ENCODE measurements at regions not wholly inside any gene's neighbourhood (a gene's known extent, or its start where the extent isn't known, plus 50 kb on each side); places are given as distances from the start of the nearest gene placed in this dataset.

- ATAC-seq = no peak
These were observed 53.5 kb upstream of the SOX21 start for GRCh38 chr13:94765814-94766213.

More at GRCh38 chr13:94765814-94766213, 53.5 kb upstream of the SOX21 start:
- Histone ChIP-seq H3K4me1 (ENCODE audit: insufficient read depth) (peaks cover 16% of the 10 kb centered on the region), H2AFZ (no peak overlapping the region), H3K79me2 (replicated peaks; ENCODE audit: insufficient read depth) (no peaks in the 10 kb centered on the region), H3K9me2 (ENCODE audit: insufficient read depth) (peaks cover 4% of the 10 kb centered on the region; the same call in 1 of the 2 replicates), H3K4me2 (no peak overlapping the region), H3K27me3 (ENCODE audit: insufficient read depth) (no peaks in the 10 kb centered on the region), H3K27ac (ENCODE audit: low read depth) (no peak overlapping the region), H3F3A (replicated peaks; ENCODE audit: low read depth) (no peaks in the 10 kb centered on the region), H3K36me3 (ENCODE audit: insufficient read depth) (no peaks in the 10 kb centered on the region), H3K4me3 (no peak overlapping the region), H4K20me1 (replicated peaks; ENCODE audit: insufficient read depth) (no peaks in the 10 kb centered on the region)
- Mint-ChIP-seq H3K4me1 (peaks cover 31% of the 10 kb centered on the region), H3K4me3 (no peak overlapping the region), H3K27me3 (ENCODE audit: insufficient read depth, low read depth, poor library complexity) (no peaks in the 10 kb centered on the region), H3K9me3 (no peaks in the 10 kb centered on the region), H3K27ac (no peak overlapping the region), H3K36me3 (ENCODE audit: low read depth) (no peaks in the 10 kb centered on the region)
- peak; percentile 59 for DNase-seq (ENCODE audit: low spot score)
- TF ChIP-seq, protein P1, sequence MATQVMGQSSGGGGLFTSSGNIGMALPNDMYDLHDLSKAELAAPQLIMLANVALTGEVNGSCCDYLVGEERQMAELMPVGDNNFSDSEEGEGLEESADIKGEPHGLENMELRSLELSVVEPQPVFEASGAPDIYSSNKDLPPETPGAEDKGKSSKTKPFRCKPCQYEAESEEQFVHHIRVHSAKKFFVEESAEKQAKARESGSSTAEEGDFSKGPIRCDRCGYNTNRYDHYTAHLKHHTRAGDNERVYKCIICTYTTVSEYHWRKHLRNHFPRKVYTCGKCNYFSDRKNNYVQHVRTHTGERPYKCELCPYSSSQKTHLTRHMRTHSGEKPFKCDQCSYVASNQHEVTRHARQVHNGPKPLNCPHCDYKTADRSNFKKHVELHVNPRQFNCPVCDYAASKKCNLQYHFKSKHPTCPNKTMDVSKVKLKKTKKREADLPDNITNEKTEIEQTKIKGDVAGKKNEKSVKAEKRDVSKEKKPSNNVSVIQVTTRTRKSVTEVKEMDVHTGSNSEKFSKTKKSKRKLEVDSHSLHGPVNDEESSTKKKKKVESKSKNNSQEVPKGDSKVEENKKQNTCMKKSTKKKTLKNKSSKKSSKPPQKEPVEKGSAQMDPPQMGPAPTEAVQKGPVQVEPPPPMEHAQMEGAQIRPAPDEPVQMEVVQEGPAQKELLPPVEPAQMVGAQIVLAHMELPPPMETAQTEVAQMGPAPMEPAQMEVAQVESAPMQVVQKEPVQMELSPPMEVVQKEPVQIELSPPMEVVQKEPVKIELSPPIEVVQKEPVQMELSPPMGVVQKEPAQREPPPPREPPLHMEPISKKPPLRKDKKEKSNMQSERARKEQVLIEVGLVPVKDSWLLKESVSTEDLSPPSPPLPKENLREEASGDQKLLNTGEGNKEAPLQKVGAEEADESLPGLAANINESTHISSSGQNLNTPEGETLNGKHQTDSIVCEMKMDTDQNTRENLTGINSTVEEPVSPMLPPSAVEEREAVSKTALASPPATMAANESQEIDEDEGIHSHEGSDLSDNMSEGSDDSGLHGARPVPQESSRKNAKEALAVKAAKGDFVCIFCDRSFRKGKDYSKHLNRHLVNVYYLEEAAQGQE (IDR thresholded peaks at IDR 0.05; ENCODE audit: unreplicated experiment) = no peak
- TF ChIP-seq NANOG (IDR thresholded peaks at IDR 0.05; ENCODE audit: borderline replicate concordance) (no peak), ZNF114 (CRISPR knock-in tag; IDR thresholded peaks at IDR 0.05) (no peak), STAT1 (IDR thresholded peaks at IDR 0.05; ENCODE audit: unreplicated experiment) (no peak), EZH2phosphoT487 (IDR thresholded peaks at IDR 0.05; ENCODE audit: unreplicated experiment) (no peak), EZH2 (IDR thresholded peaks at IDR 0.05; ENCODE audit: low read depth, unreplicated experiment) (no peak), JUNB (IDR thresholded peaks at IDR 0.05; ENCODE audit: unreplicated experiment) (no peak), POLR2AphosphoS5 (IDR thresholded peaks at IDR 0.05; ENCODE audit: low read depth) (no peak), CREB1 (CRISPR knock-in tag; IDR thresholded peaks at IDR 0.05; ENCODE audit: low read depth) (no peak), ZNF331 (CRISPR knock-in tag; IDR thresholded peaks at IDR 0.05; ENCODE audit: low read depth) (no peak)
- TF ChIP-seq, protein P2, sequence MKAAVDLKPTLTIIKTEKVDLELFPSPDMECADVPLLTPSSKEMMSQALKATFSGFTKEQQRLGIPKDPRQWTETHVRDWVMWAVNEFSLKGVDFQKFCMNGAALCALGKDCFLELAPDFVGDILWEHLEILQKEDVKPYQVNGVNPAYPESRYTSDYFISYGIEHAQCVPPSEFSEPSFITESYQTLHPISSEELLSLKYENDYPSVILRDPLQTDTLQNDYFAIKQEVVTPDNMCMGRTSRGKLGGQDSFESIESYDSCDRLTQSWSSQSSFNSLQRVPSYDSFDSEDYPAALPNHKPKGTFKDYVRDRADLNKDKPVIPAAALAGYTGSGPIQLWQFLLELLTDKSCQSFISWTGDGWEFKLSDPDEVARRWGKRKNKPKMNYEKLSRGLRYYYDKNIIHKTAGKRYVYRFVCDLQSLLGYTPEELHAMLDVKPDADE (IDR thresholded peaks at IDR 0.05) = no peak
- TF ChIP-seq, protein P3, sequence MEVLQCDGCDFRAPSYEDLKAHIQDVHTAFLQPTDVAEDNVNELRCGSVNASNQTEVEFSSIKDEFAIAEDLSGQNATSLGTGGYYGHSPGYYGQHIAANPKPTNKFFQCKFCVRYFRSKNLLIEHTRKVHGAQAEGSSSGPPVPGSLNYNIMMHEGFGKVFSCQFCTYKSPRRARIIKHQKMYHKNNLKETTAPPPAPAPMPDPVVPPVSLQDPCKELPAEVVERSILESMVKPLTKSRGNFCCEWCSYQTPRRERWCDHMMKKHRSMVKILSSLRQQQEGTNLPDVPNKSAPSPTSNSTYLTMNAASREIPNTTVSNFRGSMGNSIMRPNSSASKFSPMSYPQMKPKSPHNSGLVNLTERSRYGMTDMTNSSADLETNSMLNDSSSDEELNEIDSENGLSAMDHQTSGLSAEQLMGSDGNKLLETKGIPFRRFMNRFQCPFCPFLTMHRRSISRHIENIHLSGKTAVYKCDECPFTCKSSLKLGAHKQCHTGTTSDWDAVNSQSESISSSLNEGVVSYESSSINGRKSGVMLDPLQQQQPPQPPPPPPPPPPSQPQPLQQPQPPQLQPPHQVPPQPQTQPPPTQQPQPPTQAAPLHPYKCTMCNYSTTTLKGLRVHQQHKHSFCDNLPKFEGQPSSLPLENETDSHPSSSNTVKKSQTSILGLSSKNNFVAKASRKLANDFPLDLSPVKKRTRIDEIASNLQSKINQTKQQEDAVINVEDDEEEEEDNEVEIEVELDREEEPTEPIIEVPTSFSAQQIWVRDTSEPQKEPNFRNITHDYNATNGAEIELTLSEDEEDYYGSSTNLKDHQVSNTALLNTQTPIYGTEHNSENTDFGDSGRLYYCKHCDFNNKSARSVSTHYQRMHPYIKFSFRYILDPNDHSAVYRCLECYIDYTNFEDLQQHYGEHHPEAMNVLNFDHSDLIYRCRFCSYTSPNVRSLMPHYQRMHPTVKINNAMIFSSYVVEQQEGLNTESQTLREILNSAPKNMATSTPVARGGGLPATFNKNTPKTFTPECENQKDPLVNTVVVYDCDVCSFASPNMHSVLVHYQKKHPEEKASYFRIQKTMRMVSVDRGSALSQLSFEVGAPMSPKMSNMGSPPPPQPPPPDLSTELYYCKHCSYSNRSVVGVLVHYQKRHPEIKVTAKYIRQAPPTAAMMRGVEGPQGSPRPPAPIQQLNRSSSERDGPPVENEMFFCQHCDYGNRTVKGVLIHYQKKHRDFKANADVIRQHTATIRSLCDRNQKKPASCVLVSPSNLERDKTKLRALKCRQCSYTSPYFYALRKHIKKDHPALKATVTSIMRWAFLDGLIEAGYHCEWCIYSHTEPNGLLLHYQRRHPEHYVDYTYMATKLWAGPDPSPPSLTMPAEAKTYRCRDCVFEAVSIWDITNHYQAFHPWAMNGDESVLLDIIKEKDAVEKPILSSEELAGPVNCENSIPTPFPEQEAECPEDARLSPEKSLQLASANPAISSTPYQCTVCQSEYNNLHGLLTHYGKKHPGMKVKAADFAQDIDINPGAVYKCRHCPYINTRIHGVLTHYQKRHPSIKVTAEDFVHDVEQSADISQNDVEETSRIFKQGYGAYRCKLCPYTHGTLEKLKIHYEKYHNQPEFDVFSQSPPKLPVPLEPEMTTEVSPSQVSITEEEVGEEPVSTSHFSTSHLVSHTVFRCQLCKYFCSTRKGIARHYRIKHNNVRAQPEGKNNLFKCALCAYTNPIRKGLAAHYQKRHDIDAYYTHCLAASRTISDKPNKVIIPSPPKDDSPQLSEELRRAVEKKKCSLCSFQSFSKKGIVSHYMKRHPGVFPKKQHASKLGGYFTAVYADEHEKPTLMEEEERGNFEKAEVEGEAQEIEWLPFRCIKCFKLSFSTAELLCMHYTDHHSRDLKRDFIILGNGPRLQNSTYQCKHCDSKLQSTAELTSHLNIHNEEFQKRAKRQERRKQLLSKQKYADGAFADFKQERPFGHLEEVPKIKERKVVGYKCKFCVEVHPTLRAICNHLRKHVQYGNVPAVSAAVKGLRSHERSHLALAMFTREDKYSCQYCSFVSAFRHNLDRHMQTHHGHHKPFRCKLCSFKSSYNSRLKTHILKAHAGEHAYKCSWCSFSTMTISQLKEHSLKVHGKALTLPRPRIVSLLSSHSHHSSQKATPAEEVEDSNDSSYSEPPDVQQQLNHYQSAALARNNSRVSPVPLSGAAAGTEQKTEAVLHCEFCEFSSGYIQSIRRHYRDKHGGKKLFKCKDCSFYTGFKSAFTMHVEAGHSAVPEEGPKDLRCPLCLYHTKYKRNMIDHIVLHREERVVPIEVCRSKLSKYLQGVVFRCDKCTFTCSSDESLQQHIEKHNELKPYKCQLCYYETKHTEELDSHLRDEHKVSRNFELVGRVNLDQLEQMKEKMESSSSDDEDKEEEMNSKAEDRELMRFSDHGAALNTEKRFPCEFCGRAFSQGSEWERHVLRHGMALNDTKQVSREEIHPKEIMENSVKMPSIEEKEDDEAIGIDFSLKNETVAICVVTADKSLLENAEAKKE (CRISPR knock-in tag; IDR thresholded peaks at IDR 0.05) = no peak
- TF ChIP-seq, protein P4, sequence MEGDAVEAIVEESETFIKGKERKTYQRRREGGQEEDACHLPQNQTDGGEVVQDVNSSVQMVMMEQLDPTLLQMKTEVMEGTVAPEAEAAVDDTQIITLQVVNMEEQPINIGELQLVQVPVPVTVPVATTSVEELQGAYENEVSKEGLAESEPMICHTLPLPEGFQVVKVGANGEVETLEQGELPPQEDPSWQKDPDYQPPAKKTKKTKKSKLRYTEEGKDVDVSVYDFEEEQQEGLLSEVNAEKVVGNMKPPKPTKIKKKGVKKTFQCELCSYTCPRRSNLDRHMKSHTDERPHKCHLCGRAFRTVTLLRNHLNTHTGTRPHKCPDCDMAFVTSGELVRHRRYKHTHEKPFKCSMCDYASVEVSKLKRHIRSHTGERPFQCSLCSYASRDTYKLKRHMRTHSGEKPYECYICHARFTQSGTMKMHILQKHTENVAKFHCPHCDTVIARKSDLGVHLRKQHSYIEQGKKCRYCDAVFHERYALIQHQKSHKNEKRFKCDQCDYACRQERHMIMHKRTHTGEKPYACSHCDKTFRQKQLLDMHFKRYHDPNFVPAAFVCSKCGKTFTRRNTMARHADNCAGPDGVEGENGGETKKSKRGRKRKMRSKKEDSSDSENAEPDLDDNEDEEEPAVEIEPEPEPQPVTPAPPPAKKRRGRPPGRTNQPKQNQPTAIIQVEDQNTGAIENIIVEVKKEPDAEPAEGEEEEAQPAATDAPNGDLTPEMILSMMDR (conservative IDR thresholded peaks at IDR 0.05; ENCODE audit: low read depth in 2 of 2) = no peak
